HuH-7.5 (cell line): ENCODE measurements at regions not wholly inside any gene's neighbourhood (a gene's known extent, or its start where the extent isn't known, plus 50 kb on each side); places are given as distances from the start of the nearest gene placed in this dataset.
"Not testable (repeated sequence)": the region's sequence is repeated elsewhere in the genome, so short reads cannot be mapped to it uniquely, and the experiment has no call there.

ENCODE experiments used
- DNase-seq: peaks from one replicate; pipeline ENCODE4 v3.0.0; 2011; ENCODE audit warnings: low spot score

DNA sequence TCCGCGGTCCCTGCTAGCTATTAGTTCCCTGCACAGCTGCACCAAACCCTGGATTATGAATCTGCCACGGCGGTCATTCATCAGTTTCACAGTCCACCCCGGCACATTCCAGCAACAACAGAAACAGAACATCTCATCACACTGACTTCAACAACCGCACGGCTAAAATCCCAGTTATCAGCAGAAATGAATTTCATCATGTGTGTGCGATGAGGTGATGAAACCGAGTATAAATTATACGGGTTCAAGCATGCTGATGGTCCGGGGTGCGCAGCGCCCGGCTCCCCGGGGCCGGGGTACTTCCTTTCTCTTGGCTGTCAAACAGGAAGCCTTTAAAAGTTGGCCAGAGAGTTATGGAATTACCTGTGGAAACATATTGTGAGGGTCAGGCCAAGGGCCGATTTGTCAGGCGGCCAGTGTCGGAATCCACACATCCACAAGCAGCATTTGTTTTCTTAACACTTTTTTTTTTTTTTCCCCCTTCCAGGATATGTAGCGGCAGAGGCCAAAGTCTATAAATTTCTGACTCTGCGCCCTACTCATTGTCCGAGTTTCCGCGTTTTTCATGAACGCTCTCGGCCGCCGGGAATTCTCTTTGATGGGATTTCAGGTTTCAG is 420.9 kb upstream of the MGMT start:
- no peak for DNase-seq

DNA sequence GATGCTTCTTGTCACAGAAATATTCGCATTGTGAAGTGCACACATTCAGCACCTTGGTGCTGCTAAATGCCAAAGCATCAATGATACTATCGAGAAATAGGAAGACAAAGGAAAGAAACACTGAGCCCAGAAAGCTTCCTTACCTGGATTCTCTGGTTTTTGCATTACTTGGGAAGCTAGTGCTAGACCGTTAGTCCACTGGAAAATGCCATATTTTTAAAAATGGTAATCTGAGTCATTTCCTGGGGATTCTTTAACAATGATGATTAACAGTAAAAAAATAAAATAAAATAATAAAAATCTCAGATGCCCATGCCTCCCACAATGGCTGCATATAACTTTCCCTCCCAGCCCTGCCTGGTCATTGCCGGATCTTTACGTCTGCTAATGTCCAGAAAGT is 420.1 kb upstream of the MGMT start:
- no peak for DNase-seq

DNA sequence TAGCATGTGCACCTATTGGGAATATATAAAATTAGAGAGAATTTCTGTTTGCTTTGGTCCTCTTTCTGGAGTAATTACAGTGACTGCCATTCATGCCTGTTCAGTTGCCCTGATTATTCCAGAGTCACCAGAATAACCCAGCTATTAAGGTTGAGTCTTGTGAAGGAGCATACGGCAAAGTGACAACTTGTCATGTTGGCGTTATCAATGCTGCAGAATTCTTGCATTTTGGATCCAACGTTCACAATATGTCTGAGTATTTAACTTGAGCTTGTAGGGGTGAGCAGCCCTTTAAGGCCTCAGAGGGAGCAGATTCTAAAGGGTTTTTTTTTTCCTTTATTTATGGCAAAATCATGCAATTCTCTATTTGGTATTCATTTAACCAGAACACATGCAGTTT is 419.4 kb upstream of the MGMT start:
- DNase-seq = no peak

DNA sequence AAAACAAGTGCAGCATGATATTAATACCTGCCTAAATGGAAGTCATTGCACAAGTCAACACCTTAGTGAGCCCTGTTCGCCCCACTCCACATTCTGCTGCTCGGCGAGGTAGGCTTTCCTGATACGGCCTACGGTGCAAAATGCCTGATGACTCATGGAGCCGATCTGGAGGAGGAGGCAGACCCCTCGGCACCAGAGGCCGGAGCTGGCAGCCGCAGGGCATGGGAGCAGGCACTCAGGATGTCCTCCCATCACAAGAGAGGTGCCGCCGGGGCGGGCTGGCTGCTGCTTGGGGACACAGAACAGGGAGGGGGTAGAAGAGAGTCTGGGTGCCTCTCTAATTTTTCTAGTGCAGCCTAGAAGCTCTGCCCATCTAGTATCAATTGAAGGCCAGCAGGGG is 418.5 kb upstream of the MGMT start:
- no peak for DNase-seq

DNA sequence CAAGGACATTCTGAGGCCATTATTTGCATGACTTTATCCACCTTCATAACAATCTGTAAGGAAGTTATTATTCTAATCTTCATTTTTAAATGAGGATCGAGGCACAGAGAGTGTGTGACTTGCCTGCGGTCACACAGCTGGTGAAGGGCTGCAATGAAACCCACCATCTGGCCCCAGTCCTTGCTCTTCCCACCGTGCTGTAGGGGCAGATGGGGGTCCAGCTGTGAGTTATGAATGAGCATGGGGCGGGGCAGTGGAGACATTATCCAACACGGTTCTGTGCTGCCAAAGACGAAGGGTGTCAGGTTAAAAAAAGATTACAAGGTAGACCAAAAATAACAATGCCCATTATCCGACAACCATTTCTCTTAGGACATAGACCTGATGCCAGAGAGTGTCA is 417.5 kb upstream of the MGMT start:
- no peak for DNase-seq

DNA sequence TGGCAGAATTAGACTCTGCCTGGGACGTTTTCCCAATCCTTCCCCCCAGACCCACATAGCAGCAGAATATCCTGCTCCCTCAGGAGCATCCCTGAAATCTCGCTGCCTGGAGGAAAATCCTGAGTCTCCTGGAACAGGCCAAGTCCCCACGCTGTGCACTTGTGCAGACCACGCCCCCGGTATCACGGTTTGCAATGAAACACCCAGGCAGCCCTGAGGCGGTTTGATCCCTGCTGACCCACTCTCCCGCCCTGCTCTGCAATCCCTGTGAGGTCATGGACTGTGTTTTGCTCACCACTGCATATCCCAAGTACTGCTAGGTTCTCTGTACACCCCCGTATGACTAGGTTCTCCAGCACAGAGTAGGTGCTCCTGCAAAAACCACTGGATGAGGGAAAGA is 411.8 kb upstream of the MGMT start:
- no peak for DNase-seq

DNA sequence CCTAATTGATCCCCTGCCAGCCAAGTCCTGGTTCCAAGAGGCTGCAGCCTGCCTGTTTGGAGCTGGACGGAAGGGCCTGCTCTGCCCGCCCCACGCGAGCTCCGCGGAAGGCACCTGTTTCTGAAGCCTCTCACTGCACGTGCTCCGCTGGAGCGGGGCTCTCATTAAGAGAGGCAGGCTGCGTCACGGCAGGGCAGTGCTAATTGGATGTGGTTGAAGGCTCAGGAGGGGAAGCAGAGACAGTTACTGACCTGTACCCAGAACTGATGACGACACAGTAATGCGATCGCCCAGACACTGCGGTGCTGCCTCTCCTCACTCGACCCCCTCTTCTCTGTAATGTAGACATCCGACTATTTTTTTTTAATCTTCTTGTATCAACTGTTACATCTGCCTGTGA is 411.1 kb upstream of the MGMT start:
- DNase-seq = no peak

DNA sequence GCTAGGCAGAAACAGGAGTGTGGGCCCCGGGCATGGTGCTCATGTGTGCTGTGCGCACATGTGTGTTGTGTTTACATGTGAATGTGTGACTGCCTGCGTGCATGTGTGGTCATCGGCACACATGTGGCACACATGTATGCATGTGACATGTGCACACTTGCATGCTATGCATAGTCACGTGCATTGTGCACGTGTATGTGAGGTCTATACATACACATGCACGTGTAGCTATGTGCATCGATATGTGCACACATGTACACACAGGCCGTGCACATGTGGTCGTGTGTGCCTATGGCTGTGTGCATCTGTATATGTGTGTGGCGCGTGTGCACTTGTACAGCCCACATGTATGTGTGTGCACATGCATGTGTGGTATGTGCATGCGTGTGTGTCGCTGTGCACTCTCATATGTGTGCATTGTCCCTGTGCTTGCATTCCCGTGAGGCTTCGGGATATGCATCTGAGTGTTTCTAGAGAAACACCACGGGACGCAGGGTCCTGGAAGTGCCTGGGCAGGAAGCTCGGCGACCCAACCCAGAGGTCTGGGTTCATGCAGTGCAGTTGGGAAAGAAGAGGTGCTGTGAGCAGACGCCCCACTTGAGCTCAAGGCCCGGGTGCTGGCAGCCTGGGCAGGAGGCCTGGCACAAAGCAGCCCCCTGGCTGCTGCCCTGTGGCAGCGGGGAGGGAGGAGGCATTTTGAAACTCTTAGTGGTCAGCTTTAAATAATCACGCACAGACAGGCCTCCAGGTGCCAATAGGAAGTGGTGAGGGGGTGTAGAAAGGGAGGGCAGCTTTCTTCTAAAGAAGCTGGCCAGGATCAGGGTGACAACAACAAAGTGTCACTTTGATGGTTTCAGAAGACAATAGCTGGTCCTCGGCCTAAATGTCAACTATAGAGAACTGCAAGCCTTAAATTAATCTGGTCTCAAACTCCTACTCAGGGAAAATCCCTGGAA is 410.0 kb upstream of the MGMT start:
- no peak for DNase-seq

DNA sequence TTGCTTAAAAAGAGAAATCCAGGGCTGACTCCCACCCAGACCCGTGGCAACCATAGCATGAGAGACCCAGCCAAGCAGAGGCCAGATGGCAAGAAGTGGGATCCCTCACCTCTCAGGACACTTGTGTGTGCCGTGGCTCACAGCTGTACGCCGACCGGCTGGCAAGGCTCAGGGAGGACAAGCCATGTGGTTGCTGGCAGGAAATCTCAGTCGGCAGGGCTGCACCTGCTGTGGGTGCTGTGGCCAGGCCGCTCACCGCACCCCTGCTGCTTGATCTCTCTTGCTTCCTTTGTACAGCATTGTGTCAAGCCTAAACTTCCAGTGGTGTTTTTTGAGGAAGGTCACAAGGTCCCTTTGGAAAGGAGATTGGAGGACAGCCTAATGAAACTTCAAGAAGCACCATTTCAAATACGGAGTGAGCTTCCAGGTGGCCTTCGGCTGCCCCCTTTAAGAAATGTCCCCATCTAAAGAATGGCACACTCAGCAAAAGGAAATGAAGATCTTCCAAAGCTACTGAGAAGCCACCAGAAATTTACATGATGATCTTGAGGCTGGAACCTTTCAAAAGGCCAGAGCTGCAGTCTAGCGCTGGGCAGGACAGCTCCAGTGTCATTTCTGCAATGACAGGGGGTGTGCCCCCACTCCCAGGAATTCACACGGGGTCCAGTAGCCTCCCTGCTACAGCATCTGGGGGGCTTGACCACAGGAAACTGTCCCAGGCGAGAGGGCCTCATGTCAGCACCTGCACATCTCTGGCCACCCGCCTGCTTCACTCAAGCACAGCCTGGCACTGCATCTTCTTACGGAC is 409.0 kb upstream of the MGMT start:
- no peak for DNase-seq

DNA sequence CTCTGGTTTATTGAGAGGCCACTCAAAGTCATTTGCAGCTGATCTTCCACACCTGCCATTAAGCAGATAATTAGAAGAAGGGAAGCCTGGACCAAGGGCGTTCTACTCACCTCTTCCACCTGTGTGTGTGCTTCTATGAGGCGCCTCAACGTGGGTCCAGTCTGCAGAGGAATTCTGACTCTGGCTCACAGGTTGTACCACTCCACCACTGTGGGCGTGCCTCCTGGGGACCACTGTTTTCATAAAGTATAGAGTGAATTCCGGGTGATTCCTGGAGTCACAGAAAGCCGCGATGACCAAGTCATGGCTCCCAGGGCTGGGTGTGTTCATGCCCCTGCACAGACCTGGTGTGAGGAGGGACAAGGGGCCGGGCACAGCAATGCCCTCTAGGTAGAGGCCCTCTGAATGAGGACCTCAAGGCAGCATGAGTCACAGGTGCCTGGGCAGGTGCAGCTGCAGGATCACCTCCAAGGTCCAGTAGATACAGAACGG is 408.3 kb upstream of the MGMT start:
- no peak for DNase-seq

DNA sequence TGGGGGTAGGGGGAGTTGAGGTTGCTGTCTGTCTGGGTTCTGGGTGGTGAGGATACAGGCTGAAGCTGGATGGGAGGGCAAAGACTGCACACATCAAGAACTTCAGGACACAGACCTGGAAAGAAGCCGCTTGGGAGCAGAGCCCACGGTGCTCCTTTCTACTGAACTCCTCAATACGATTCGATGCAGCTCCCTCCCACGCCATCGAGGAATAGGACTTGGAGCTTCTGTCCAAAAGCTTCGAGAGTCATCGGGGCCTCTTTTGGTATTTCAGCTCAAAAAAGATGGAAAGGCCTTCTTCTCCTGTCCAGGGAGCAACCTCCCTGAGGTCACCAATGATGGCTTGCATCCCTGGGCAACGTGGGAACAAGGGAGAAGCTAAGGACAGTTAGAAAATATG is 407.1 kb upstream of the MGMT start:
- no peak for DNase-seq

DNA sequence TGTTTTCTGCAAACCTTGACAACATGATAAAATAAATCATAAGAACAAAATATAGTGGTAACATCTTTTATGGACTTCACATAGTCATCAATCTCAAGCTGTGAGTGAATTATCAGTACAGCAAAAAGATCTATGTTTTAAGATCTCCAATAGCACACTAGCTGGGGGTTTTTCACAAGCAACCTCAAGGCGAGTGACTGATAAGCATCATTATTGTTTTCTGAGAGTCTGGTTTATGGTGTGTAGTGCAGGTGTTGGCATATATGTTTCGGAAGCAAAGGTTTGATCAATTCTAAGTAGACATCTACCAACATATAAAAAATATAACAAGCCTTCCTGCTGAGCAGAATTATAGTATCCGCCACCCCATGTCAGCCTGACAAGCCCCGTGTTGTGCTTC is 403.8 kb upstream of the MGMT start:
- DNase-seq = no peak

DNA sequence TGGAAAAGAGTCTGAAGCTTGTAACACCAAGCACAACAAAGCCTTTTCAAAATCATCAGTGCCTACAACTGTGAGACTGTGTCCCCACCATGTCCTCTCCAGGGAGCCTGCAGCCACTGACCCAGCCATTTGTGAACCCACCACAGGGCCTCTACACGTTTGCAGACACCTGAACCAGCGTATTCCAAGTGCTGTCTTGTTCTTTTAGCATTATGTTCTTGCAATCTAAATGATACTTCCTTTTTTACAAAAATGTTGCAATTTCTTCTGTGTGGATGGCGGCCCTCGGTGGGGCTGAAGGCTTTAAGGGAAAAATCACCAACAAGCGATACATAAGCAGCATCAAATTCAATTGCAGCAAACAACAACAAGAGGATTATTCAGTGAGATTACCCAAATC is 403.2 kb upstream of the MGMT start:
- no peak for DNase-seq

DNA sequence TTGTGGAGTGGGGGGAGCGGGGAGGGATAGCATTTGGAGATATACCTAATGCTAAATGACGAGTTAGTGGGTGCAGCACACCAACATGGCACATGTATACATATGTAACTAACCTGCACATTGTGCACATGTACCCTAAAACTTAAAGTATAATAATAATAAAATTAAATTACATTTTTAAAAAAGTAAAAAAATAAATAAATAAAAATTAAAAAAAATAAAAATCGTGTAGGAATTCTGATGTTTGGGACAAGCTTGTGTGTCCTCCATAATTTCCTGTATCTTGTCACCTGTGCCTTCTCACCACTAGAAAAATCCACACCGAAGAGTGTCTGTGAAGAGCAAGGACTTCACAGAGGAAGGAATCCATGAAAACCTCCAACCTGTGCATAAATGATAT is 400.5 kb upstream of the MGMT start:
- not testable (repeated sequence) for DNase-seq

DNA sequence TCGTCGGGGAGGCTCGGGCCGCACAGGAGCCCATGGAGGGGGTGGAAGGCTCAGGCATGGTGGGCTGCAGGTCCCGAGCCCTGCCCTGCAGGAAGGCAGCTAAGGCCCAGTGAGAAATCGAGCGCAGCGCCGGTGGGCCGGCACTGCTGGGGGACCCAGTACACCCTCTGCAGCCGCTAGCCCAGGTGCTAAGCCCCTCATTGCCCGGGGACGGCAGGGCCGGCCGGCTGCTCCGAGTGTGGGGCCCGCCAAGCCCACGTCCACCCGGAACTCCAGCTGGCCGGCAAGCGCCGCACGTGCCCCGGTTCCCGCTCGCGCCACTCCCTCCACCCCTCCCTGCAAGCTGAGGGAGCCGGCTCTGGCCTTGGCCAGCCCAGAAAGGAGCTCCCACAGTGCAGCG is 395.6 kb upstream of the MGMT start:
- DNase-seq = not testable (repeated sequence)

DNA sequence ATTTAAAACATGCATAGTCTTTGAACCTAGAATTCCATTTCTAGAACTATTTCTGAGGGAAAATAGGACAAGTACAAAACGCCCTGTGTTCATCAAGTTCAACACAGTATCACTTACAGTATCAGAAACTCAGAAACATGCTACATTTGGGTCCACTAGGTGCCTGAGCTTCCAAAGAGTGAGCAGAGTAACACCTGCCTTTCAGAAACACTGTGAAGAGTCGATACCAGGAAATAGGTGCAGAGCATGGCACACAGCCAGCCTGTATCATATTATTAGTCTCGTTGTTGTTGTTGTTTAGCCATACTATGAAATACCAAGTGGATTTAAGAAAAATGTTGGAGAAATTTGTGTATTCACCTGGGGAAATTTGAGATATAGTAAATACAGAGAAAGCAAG is 392.1 kb upstream of the MGMT start:
- DNase-seq = no peak

DNA sequence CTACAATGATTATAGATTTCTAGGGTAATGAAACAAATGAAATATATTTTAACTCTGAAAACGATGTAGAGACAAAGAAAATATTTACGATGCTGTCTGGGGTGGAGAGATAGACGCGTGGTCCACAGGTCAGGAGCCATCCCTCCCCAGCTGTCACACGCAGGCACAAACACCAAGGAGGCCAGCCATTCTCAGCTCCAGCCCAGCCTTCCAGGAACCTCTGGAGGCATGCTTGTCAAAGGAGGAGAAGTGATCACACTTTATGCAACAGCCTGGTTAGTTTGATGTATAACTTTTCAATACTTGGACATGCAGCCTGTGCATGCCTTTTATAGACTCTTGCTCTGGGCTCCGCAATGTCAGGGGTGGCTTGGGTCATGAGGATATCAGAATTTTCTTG is 391.5 kb upstream of the MGMT start:
- no peak for DNase-seq

DNA sequence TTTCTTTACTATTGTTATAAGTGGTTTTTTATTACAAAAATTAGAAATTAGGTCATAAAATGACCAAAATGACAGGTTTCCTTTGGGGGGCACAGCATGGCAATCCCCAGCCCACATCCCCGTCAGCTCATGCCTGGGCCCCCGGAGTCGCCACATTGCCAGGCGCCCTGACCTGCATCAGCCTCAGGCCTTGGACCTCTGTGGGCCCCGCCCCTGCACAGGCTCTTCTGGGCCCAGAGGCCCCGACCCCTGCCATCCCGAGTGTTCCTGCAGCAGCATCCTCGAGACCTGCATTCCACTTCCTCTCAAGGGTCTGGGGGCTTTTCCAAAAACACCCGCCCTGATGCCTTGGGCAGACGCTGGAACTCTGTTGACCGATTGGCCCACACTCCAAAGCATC is 391.1 kb upstream of the MGMT start:
- no peak for DNase-seq

DNA sequence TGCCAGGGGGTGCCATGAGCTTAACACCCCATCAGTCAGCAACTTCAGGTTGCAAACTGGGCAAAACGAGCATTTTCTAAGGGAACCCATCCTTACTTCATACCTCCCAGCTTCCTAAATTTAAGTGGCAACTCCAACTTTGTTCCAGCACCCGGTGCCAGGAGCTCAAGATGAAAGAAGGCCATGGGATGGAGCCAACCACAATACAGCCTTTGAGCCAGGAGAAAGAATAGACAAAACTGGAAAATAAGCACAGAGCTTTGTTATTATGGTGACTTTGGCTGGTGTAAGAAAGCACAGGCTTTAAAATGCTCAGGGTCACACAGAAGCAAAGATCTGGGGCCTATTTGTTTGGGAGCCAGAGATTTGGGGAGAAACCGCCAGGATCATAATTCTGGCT is 388.7 kb upstream of the MGMT start:
- no peak for DNase-seq

DNA sequence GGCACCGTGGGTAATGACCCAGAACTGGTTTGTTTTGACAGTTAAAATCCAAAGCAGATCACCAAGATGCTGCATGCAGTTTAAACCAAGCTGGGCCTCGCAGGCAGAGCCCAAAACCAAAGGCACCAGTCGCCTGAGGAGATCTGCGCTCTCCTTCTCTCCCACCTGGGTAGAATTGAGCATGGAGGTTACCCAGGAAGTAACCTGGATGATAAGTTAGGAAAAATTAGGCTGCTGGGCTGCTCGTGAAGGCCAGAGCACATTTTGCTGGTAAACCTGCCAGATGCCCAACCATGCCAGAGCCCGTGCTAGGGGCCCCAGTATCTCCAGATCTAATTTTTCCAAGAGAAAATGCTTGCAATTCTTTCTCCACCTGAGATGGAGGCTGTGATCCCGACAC is 388.3 kb upstream of the MGMT start:
- no peak for DNase-seq

DNA sequence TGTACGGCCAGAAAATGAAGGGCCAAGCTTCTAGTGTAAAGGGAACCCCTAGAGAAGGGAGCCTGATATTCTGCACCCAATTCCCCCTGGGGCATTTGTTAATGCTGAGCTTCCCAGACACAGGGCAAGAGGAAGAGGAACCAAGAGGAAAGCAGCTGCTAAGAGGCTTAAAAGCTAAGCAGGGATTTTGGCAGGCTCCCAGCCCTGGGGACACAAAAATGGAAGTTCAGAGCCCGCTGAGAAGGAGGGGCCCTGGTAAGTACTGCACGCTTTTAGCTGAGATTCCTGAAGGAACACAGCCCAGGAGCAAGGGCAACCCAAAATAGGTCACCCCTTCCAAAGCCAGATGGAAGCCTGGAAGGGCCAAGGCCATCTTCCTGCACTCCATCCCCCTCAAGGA is 387.3 kb upstream of the MGMT start:
- no peak for DNase-seq

DNA sequence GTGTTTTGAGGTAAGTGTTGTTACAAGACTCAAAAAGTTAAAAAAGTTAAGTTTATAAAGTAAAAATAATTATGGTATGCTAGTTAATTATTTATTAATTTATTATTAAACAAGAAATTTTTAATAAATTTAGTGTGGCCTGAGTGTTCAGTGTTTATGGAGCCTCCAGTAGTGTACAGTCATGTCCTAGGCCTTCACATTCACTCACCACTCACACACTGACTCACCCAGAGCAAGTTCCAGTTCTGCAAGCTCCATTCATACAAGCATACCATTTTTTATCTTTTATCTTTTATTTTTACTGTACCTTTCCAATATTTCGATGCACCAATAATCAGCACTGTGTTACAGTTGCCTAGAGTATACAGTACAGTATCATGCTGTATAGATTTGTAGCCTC is 381.2 kb upstream of the MGMT start:
- DNase-seq = no peak

DNA sequence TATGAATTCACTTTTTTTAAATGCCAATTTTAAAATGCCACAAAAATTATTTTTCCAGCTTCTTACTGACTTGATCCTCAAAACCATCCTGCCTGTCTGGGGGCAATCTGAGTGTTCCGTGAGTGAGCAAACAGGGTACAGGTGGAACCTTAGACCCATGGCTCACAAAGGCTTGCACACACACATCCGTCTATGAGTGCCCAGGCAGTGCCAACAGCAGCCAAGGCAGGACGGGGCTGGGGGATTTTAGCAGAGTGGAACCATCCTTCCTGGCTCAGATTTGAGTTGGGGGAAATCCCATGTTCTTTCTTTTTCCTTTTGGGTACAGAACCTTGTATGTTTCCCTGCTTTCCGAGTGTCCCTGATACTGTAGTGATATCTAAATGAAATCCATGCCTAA is 377.7 kb upstream of the MGMT start:
- DNase-seq = no peak
